HG03469 (cell line): ENCODE measurements at regions not wholly inside any gene's neighbourhood (a gene's known extent, or its start where the extent isn't known, plus 50 kb on each side); places are given as distances from the start of the nearest gene placed in this dataset.
A peak's percentile ranks its signal among the peaks of the same experiment; 100 is the strongest.

Source experiments
- ATAC-seq: cut with Tn5 transposase; IDR thresholded peaks from one replicate; pipeline ENCODE4 v1.9.1; 2021; ENCODE audit warnings: mild to moderate bottlenecking, moderate library complexity, moderate number of reproducible peaks; ENCODE audit not compliant: unreplicated experiment

GRCh38 chr14:22479132-22479531 is 109.9 kb downstream of the DAD1 start:
- ATAC-seq = no peak

DNA sequence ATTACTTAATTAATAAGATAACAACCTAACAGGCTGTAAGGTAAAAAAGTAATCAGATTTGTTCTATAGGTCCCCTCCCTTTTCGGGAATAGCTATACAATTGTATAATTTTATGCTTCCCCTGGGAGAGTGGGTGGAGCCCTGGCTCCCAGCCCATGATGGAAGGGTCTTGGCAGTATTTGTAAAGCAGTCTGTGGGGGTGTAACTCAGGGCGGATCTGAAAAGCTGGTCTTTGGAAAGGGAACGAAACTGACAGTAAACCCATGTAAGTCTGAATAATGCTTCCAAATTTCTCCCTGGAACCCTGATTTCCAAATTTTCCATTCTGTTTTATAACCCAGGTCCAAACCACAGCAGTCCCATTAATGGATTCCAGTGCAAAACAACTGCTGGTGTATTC is 110.4 kb downstream of the DAD1 start:
- no peak for ATAC-seq

DNA sequence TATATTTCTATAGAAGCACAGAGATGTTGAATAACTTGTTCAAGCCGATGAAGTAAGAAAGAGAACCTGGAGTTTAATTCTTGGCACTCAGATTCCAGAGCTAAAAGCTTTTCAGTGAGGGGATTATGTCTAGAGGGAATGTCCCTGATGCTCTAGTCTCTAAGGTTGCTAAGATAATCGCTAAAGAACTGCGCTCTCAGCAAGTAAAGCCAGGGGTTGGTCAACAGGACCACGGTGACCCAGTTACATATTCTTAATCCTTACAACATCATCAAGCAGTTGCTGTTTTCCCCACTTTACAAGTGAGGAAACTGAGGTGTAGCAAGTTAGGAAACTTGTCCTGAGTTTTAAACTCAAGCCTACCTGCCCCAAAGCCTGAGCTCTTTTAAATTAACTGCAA is 110.8 kb downstream of the DAD1 start:
- ATAC-seq = no peak

DNA sequence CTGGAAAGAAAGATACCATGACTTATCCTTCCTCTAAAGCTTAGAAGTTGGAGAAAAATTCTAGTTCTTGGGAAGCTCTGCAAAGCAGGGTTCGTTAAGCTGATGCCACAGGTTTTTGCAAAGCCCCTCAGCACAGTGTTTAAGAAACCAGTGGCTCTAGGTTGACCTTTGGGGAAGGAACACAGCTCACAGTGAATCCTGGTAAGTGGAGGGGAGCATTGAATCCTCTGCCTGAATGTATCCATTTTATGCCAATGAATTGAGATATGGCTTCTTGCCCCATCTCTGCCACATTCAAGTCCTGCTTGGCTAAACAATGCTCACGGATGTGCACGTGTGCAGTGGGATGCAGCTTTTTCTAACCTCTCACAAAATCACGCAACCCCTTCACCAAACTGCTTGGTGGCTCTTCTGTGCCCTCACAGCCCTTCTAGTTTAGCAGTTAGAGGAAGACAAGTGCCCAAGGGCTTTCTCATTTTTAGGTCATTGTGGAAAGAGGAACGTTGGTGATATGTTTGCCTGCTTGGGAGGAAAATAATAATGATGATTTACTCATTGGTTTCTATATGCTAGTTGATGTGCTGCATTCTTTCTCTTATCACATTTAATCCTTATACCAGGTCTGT is 111.3 kb downstream of the DAD1 start:
- ATAC-seq = no peak

DNA sequence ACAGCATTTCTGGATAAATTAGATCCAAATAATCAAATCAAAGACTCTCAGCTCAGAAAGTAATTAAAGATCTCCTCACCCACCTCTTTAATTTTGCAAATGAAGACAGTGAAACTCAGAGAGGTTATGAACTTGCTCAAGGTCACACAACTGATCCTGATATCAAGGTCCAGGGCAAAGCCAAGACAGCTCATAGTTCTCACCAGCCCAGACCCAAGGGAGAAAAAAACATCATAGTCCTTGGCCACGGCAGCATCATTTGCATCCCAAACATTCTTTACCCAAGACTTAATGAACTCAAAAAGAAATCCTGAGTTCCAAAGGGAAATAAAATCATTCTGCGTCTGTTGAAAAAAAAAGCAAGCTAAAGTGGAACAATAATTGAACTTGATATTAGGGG is 112.1 kb downstream of the DAD1 start:
- ATAC-seq = no peak

DNA sequence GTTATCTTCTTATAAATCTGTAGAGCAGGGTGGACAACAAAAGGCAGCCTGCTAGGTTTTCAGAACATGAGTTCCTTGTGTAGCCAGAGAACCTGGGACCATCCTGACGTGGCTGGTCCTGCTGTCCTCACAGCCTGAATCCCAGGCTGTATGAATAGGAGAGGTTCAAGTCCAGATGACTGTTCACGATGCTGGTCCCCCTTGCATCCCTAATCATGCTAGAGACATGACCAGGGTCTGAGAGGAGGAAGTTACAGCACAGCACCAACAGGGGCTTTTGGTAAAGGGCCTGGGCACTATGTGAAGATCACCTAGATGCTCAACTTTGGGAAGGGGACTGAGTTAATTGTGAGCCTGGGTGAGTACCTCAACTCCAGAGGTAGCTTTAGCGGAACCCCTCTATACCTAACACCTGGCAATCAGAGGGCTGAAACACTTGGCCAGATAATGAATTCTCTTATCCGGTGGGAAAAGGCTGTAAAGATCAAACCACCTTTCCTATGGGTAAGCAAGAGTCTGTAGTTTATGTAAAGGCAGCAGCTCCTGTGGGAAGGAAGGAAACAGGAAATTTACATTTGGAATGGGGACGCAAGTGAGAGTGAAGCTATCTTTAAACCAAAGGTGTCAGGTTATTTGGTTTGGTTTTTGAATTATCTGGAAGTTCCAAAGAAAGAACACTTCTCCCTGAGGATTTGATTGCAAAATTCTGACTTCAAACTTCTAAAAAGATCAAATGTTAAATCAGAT is 112.8 kb downstream of the DAD1 start:
- ATAC-seq = no peak

DNA sequence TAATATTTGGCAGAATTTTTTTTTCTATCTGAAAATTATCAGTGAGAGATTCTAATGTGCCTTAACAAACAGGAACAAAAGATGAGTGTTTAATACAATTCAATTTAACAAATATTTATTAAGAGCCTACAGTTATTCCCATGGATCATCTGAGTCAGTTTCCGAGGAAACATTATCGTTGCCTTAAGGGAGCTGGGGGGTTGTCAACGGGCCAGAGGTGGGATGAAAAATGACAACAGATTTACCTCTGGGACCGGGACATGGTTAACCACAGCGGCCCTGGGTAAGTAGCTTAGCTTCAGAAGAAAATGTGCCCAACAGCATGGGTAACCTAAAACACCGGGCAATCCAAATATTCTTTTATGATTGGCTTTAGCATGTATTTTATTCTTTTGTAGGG is 113.6 kb downstream of the DAD1 start:
- no peak for ATAC-seq

DNA sequence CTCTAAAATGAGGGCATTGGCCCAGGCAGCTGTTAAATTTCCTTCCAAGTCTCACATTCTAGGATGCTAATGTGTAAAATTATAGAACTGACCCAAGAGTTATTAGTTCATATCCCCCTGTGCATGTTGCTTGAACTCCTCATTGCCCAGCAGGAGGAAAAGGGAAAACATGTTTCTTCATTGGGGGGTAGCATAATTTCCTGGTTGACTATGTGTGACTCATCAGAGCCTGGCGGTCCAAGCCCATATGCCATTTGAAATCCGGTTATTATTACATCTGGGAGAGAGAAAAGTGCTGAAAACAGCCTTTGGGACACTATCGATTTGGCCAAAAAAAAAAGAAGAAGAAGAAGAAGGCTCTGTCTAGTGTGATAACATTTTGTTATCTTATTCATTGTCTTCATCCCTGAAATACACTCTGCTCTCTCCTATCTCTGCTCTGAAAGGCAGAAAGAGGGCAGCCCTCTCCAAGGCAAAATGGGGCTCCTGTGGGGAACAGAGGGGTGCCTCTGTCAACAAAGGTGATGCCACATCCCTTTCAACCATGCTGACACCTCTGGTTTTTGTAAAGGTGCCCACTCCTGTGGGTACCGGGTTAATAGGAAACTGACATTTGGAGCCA is 114.2 kb downstream of the DAD1 start:
- ATAC-seq = no peak

GRCh38 chr14:22472935-22473854 is 115.8 kb downstream of the DAD1 start:
- no peak for ATAC-seq

GRCh38 chr14:22472466-22472865 is 116.6 kb downstream of the DAD1 start:
- no peak for ATAC-seq

- ATAC-seq = no peak
Observed at GRCh38 chr14:22471545-22472121, 117.4 kb downstream of the DAD1 start.

GRCh38 chr14:22469538-22470303 is 119.3 kb downstream of the DAD1 start:
- ATAC-seq = no peak

GRCh38 chr14:22468830-22469229 is 120.2 kb downstream of the DAD1 start:
- no peak for ATAC-seq

GRCh38 chr14:22466491-22466890 is 122.5 kb downstream of the DAD1 start:
- peak; percentile 36 for ATAC-seq

- no peak for ATAC-seq
Observed at GRCh38 chr14:22465201-22465840, 123.7 kb downstream of the DAD1 start.

GRCh38 chr14:22464422-22465142 is 124.4 kb downstream of the DAD1 start:
- ATAC-seq = peak; percentile 57

GRCh38 chr14:22463763-22464173 is 125.3 kb downstream of the DAD1 start:
- ATAC-seq = no peak

DNA sequence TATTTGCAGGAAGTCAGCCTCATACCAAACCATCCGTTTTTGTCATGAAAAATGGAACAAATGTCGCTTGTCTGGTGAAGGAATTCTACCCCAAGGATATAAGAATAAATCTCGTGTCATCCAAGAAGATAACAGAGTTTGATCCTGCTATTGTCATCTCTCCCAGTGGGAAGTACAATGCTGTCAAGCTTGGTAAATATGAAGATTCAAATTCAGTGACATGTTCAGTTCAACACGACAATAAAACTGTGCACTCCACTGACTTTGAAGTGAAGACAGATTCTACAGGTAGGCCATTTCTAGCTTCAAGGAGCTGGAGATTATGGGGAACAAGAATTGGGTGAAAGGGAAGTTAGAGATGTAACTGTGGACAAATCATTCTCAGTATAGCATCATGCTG is 126.1 kb downstream of the DAD1 start:
- ATAC-seq = no peak
